MV-4-11 (cell line): ENCODE measurements at regions not wholly inside any gene's neighbourhood (a gene's known extent, or its start where the extent isn't known, plus 50 kb on each side); places are given as distances from the start of the nearest gene placed in this dataset.
A peak's percentile ranks its signal among the peaks of the same experiment; 100 is the strongest.

Experiments
- DNase-seq: peaks from one replicate; lab custom pipeline; 2025; lab: John Stamatoyannopoulos, UW

- DNase-seq = peak; percentile 8
Measured at GRCh38 chr16:47779201-47780016, 318.3 kb downstream of the PHKB start.

GRCh38 chr16:47778106-47778801 is 317.1 kb downstream of the PHKB start:
- DNase-seq = no peak

GRCh38 chr16:47777220-47777619 is 316.1 kb downstream of the PHKB start:
- peak; percentile 12 for DNase-seq

GRCh38 chr16:47774661-47775060 is 313.5 kb downstream of the PHKB start:
- DNase-seq = no peak

- DNase-seq = no peak
Measured at GRCh38 chr16:47753659-47754058, 292.5 kb downstream of the PHKB start.
